Ovary (tissue), 3 donors: ENCODE measurements at regions not wholly inside any gene's neighbourhood (a gene's known extent, or its start where the extent isn't known, plus 50 kb on each side); places are given as distances from the start of the nearest gene placed in this dataset.

Experiments
- POLR2A ChIP-seq: fragments of 450-650 bp; IDR thresholded peaks from one replicate; pipeline ENCODE4 v1.6.1; 2017; ENCODE audit warnings: antibody characterized with exemption, mild to moderate bottlenecking, moderate library complexity
- TF ChIP-seq, protein P1 (sequence below), 3 donors: fragments of 450-650 bp in 2 of 3; fragments of 200-600 bp in 1 of 3; IDR thresholded peaks; one replicate each; pipeline versions ENCODE4 v1.5.1 to v1.8.0; 2016 to 2022; ENCODE audit warnings: antibody characterized with exemption in 3 of 3, mild to moderate bottlenecking in 1 of 3
- donor health status: DM: no; HTN: no; CAD: no.

DNA sequence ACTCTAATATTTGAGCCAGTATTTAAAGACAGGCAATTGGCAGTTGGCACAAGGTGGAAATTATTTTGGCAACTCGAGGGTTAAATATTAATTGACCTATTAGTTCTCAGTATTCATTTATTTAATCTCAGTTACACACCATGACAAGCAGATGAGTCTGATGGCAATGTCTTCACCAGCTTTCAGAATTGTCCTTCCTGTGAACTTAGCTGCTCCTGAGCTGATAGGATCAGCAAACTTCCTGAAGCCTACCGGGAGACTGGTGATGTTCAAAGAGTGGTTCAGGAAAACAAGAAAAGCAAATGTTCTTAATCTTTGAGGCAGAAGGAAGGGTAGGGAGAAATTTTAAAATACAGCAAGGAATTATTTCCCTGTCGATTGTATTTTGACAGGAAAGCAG is 522.2 kb downstream of the SOX2 start:
- TF ChIP-seq, protein P1, sequence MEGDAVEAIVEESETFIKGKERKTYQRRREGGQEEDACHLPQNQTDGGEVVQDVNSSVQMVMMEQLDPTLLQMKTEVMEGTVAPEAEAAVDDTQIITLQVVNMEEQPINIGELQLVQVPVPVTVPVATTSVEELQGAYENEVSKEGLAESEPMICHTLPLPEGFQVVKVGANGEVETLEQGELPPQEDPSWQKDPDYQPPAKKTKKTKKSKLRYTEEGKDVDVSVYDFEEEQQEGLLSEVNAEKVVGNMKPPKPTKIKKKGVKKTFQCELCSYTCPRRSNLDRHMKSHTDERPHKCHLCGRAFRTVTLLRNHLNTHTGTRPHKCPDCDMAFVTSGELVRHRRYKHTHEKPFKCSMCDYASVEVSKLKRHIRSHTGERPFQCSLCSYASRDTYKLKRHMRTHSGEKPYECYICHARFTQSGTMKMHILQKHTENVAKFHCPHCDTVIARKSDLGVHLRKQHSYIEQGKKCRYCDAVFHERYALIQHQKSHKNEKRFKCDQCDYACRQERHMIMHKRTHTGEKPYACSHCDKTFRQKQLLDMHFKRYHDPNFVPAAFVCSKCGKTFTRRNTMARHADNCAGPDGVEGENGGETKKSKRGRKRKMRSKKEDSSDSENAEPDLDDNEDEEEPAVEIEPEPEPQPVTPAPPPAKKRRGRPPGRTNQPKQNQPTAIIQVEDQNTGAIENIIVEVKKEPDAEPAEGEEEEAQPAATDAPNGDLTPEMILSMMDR (IDR thresholded peaks at IDR 0.05) = no peak
- TF ChIP-seq POLR2A = no peak
